ENCODE measurements at regions not wholly inside any gene's neighbourhood (a gene's known extent, or its start where the extent isn't known, plus 50 kb on each side); places are given as distances from the start of the nearest gene placed in this dataset.

DNA sequence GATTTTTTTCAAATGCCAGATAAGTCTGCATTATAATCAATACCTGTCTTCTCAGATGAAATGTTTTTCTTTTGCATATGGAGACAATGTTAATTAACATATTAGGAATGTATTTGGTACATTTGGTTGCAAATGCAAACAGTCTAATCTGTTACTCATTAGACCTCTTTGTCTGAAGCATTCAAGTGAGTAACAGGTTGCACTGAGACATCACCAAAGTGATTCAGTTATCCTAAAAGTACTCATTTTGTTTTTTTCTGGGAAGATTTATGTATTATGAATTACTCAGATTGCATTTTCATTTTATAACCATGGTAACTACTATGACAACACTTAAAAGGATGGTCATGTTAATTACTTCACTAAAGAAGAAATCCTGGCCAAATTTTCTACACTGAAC, 513.6 kb downstream of the HTR7 start:
- DNase-seq (ENCODE audit: low read depth in 2 of 2), result peak in 1 of 2 donors; percentile 37

GRCh38 chr10:90347239-90347638, 510.6 kb downstream of the HTR7 start:
- H3K4me2 ChIP-seq (ENCODE audit: extremely low read depth, insufficient read depth, low read length), result no peak overlapping the region
- H3K27me3 ChIP-seq (ENCODE audit: control insufficient read depth, insufficient read depth, low read length), result no peaks in the 10 kb centered on the region
- TF ChIP-seq EZH2 (IDR thresholded peaks at IDR 0.05; ENCODE audit: low read length, missing control alignments), result no peak
- TF ChIP-seq CTCF (conservative IDR thresholded peaks at IDR 0.05 in 1 of 2, IDR thresholded peaks at IDR 0.05 in 1 of 2; ENCODE audit: low read depth in 1 of 2, low read length in 2 of 2), result no peak
- no peaks in the 10 kb centered on the region for H3K9me3 ChIP-seq (ENCODE audit: control insufficient read depth, insufficient read depth, low read depth, low read length)
- no peak overlapping the region for H2AFZ ChIP-seq (ENCODE audit: low read length)
- H3K9ac ChIP-seq (ENCODE audit: insufficient read depth, low read length), result no peak overlapping the region
- H3K4me1 ChIP-seq (ENCODE audit: control insufficient read depth, extremely low read depth, insufficient read depth, low read length), result no peaks in the 10 kb centered on the region
- H3K79me2 ChIP-seq (ENCODE audit: control insufficient read depth, insufficient read depth, low read length), result no peaks in the 10 kb centered on the region
- H3K36me3 ChIP-seq (ENCODE audit: control insufficient read depth, insufficient read depth, low read length), result no peaks in the 10 kb centered on the region
- H4K20me1 ChIP-seq (ENCODE audit: control insufficient read depth, extremely low read depth, insufficient read depth, low read length), result no peaks in the 10 kb centered on the region
- H3K4me3 ChIP-seq (replicated peaks in 1 of 4; ENCODE audit: control extremely low read depth in 1 of 4, insufficient read depth in 1 of 4, low read depth in 3 of 4, low read length in 4 of 4), result no peak overlapping the region
- DNase-seq (ENCODE audit: low read depth in 2 of 2), result no peak
- no peak overlapping the region for H3K27ac ChIP-seq (ENCODE audit: insufficient read depth, low read length)

More for the DNA sequence above, 513.6 kb downstream of the HTR7 start:
- no peaks in the 10 kb centered on the region for H3K27me3 ChIP-seq (ENCODE audit: control insufficient read depth, insufficient read depth, low read length)
- no peaks in the 10 kb centered on the region for H4K20me1 ChIP-seq (ENCODE audit: control insufficient read depth, extremely low read depth, insufficient read depth, low read length)
- no peak overlapping the region for H3K4me3 ChIP-seq (replicated peaks in 1 of 4; ENCODE audit: control extremely low read depth in 1 of 4, insufficient read depth in 1 of 4, low read depth in 3 of 4, low read length in 4 of 4)
- no peaks in the 10 kb centered on the region for H3K79me2 ChIP-seq (ENCODE audit: control insufficient read depth, insufficient read depth, low read length)
- no peaks in the 10 kb centered on the region for H3K36me3 ChIP-seq (ENCODE audit: control insufficient read depth, insufficient read depth, low read length)
- no peak overlapping the region for H2AFZ ChIP-seq (ENCODE audit: low read length)
- no peak for TF ChIP-seq EZH2 (IDR thresholded peaks at IDR 0.05; ENCODE audit: low read length, missing control alignments)
- TF ChIP-seq CTCF (conservative IDR thresholded peaks at IDR 0.05 in 1 of 2, IDR thresholded peaks at IDR 0.05 in 1 of 2; ENCODE audit: low read depth in 1 of 2, low read length in 2 of 2), result no peak
- H3K4me1 ChIP-seq (ENCODE audit: control insufficient read depth, extremely low read depth, insufficient read depth, low read length), result no peaks in the 10 kb centered on the region
- H3K4me2 ChIP-seq (ENCODE audit: extremely low read depth, insufficient read depth, low read length), result no peak overlapping the region
- H3K9me3 ChIP-seq (ENCODE audit: control insufficient read depth, insufficient read depth, low read depth, low read length), result no peaks in the 10 kb centered on the region
- H3K27ac ChIP-seq (ENCODE audit: insufficient read depth, low read length), result no peak overlapping the region
- no peak overlapping the region for H3K9ac ChIP-seq (ENCODE audit: insufficient read depth, low read length)

- TF ChIP-seq EZH2 (IDR thresholded peaks at IDR 0.05; ENCODE audit: low read length, missing control alignments), result no peak
- no peak for TF ChIP-seq CTCF (conservative IDR thresholded peaks at IDR 0.05 in 1 of 2, IDR thresholded peaks at IDR 0.05 in 1 of 2; ENCODE audit: low read depth in 1 of 2, low read length in 2 of 2)
Measured at GRCh38 chr10:90350122-90350521, 507.7 kb downstream of the HTR7 start.

More at GRCh38 chr10:90350122-90350521, 507.7 kb downstream of the HTR7 start:
- H3K36me3 ChIP-seq (ENCODE audit: control insufficient read depth, insufficient read depth, low read length), result no peaks in the 10 kb centered on the region
- no peaks in the 10 kb centered on the region for H3K4me1 ChIP-seq (ENCODE audit: control insufficient read depth, extremely low read depth, insufficient read depth, low read length)
- H3K27ac ChIP-seq (ENCODE audit: insufficient read depth, low read length), result no peak overlapping the region
- no peak overlapping the region for H3K9ac ChIP-seq (ENCODE audit: insufficient read depth, low read length)
- H3K9me3 ChIP-seq (ENCODE audit: control insufficient read depth, insufficient read depth, low read depth, low read length), result no peaks in the 10 kb centered on the region
- DNase-seq (ENCODE audit: low read depth in 2 of 2), result no peak
- H2AFZ ChIP-seq (ENCODE audit: low read length), result no peak overlapping the region
- H3K79me2 ChIP-seq (ENCODE audit: control insufficient read depth, insufficient read depth, low read length), result no peaks in the 10 kb centered on the region
- H3K4me2 ChIP-seq (ENCODE audit: extremely low read depth, insufficient read depth, low read length), result no peak overlapping the region
- H4K20me1 ChIP-seq (ENCODE audit: control insufficient read depth, extremely low read depth, insufficient read depth, low read length), result no peaks in the 10 kb centered on the region
- H3K27me3 ChIP-seq (ENCODE audit: control insufficient read depth, insufficient read depth, low read length), result no peaks in the 10 kb centered on the region
- H3K4me3 ChIP-seq (replicated peaks in 1 of 4; ENCODE audit: control extremely low read depth in 1 of 4, insufficient read depth in 1 of 4, low read depth in 3 of 4, low read length in 4 of 4), result no peak overlapping the region

Measured in fibroblast of lung (primary cell).